ENCODE measurements at regions not wholly inside any gene's neighbourhood (a gene's known extent, or its start where the extent isn't known, plus 50 kb on each side); places are given as distances from the start of the nearest gene placed in this dataset.

GRCh38 chr16:49910541-49911071 lies 54.7 kb upstream of the ZNF423 start:
- no peak overlapping the region for H3K4me3 ChIP-seq (replicated peaks; ENCODE audit: low read depth, low read length)
- DNase-seq (ENCODE audit: extremely low read depth, low read depth) = no peak
- TF ChIP-seq CTCF (IDR thresholded peaks at IDR 0.05; ENCODE audit: low read depth, low read length, missing control alignments) = no peak

- TF ChIP-seq CTCF (IDR thresholded peaks at IDR 0.05; ENCODE audit: low read depth, low read length, missing control alignments) = no peak
- no peak for DNase-seq (ENCODE audit: extremely low read depth, low read depth)
Measured at GRCh38 chr16:49911430-49911829, 55.5 kb upstream of the ZNF423 start.

GRCh38 chr16:49912721-49913120 lies 56.8 kb upstream of the ZNF423 start:
- no peak for TF ChIP-seq CTCF (IDR thresholded peaks at IDR 0.05; ENCODE audit: low read depth, low read length, missing control alignments)
- no peak overlapping the region for H3K4me3 ChIP-seq (replicated peaks; ENCODE audit: low read depth, low read length)
- no peak for DNase-seq (ENCODE audit: extremely low read depth, low read depth)

More at GRCh38 chr16:49911430-49911829, 55.5 kb upstream of the ZNF423 start:
- H3K4me3 ChIP-seq (replicated peaks; ENCODE audit: low read depth, low read length) = no peak overlapping the region

GRCh38 chr16:49913720-49914119 lies 57.8 kb upstream of the ZNF423 start:
- no peak overlapping the region for H3K4me3 ChIP-seq (replicated peaks; ENCODE audit: low read depth, low read length)
- no peak for DNase-seq (ENCODE audit: extremely low read depth, low read depth)
- no peak for TF ChIP-seq CTCF (IDR thresholded peaks at IDR 0.05; ENCODE audit: low read depth, low read length, missing control alignments)

- DNase-seq (ENCODE audit: extremely low read depth, low read depth) = no peak
- no peak for TF ChIP-seq CTCF (IDR thresholded peaks at IDR 0.05; ENCODE audit: low read depth, low read length, missing control alignments)
- no peak overlapping the region for H3K4me3 ChIP-seq (replicated peaks; ENCODE audit: low read depth, low read length)
Measured at GRCh38 chr16:49914657-49915056, 58.7 kb upstream of the ZNF423 start.

GRCh38 chr16:49918257-49918656 lies 62.3 kb upstream of the ZNF423 start:
- no peak for TF ChIP-seq CTCF (IDR thresholded peaks at IDR 0.05; ENCODE audit: low read depth, low read length, missing control alignments)
- DNase-seq (ENCODE audit: extremely low read depth, low read depth) = no peak
- no peak overlapping the region for H3K4me3 ChIP-seq (replicated peaks; ENCODE audit: low read depth, low read length)

GRCh38 chr16:49919327-49919726 lies 63.4 kb upstream of the ZNF423 start:
- TF ChIP-seq CTCF (IDR thresholded peaks at IDR 0.05; ENCODE audit: low read depth, low read length, missing control alignments) = no peak
- DNase-seq (ENCODE audit: extremely low read depth, low read depth) = no peak
- no peak overlapping the region for H3K4me3 ChIP-seq (replicated peaks; ENCODE audit: low read depth, low read length)

Data from HFF-Myc (cell line).